GM23248 (cell line): ENCODE measurements at regions not wholly inside any gene's neighbourhood (a gene's known extent, or its start where the extent isn't known, plus 50 kb on each side); places are given as distances from the start of the nearest gene placed in this dataset.

Experiments used
- EZH2 ChIP-seq: fragments of 200-600 bp; sonication (generic); IDR thresholded peaks from 2 replicates; pipeline ENCODE4 v1.6.1; 2018; ENCODE audit warnings: antibody characterized with exemption, mild to moderate bottlenecking; ENCODE audit not compliant: insufficient read depth, poor library complexity, severe bottlenecking
- EZH2phosphoT487 ChIP-seq: fragments of 200-600 bp; sonication (generic); IDR thresholded peaks from 2 replicates; pipeline ENCODE4 v1.6.1; 2018; ENCODE audit warnings: antibody characterized with exemption, moderate library complexity, mild to moderate bottlenecking, low read depth; ENCODE audit not compliant: insufficient read depth

- TF ChIP-seq EZH2phosphoT487 (no peak), EZH2 (no peak)
Observed at GRCh38 chr4:62550121-62550520, 1350.0 kb downstream of the ADGRL3 start.
